H1 (cell line): ENCODE measurements at regions not wholly inside any gene's neighbourhood (a gene's known extent, or its start where the extent isn't known, plus 50 kb on each side); places are given as distances from the start of the nearest gene placed in this dataset.
"Not testable (repeated sequence)": the region's sequence is repeated elsewhere in the genome, so short reads cannot be mapped to it uniquely, and the experiment has no call there.

Experiments
- CTCF ChIA-PET: fragments of 300-600 bp; sonication (Branson Sonifier 250); formaldehyde crosslinking; loops from one replicate; lab custom pipeline; 2021; ENCODE audit not compliant: partially characterized antibody; lab: Charles Lee
- POLR2A ChIA-PET: fragments of 300-600 bp; sonication (Branson Sonifier 250); formaldehyde crosslinking; loops from one replicate; lab custom pipeline; 2021; ENCODE audit warnings: inconsistent platforms; ENCODE audit not compliant: partially characterized antibody; lab: Charles Lee
- DNase-seq, 2 experiments: peaks; one replicate each; pipeline versions ENCODE4 v3.0.0 to v3.0.0-alpha.2; 2010 to 2022; ENCODE audit warnings: low spot score in 2 of 2, low read depth in 1 of 2, mixed read lengths in 1 of 2
- FAIRE-seq: peaks from 2 replicates; lab custom pipeline; 2011; peaks lifted over from hg19 to GRCh38; lab: Jason Lieb, UNC
- H2AFZ ChIP-seq: 2 replicates; pipeline ENCODE4 v1.8.1; 2012; ENCODE audit warnings: low read length, inconsistent platforms
- H2AK5ac ChIP-seq: 2 replicates; pipeline ENCODE4 v1.6.1; 2013; ENCODE audit warnings: low read depth, low read length
- H2BK120ac ChIP-seq: replicated peaks from 2 replicates; pipeline ENCODE3; 2013; ENCODE audit warnings: low read depth, low read length, inconsistent platforms
- H2BK12ac ChIP-seq: 2 replicates; pipeline ENCODE4 v1.6.1; 2013; ENCODE audit warnings: low read depth, low read length
- H2BK15ac ChIP-seq: 2 replicates; pipeline ENCODE4 v1.6.1; 2013; ENCODE audit warnings: low read length
- H2BK20ac ChIP-seq: 2 replicates; pipeline ENCODE4 v1.6.1; 2013; ENCODE audit warnings: low read length
- H2BK5ac ChIP-seq: 2 replicates; pipeline ENCODE4 v1.6.1; 2013; ENCODE audit warnings: low read depth, low read length
- H3K14ac ChIP-seq: 2 replicates; pipeline ENCODE4 v1.6.1; 2013; ENCODE audit warnings: inconsistent platforms; ENCODE audit not compliant: insufficient read length
- H3K18ac ChIP-seq: 2 replicates; pipeline ENCODE4 v1.6.1; 2013; ENCODE audit warnings: low read length; ENCODE audit errors: extremely low read depth
- H3K23ac ChIP-seq: 2 replicates; pipeline ENCODE4 v1.6.1; 2013; ENCODE audit warnings: inconsistent platforms; ENCODE audit not compliant: insufficient read length
- H3K23me2 ChIP-seq: 2 replicates; pipeline ENCODE4 v1.6.1; 2013; ENCODE audit warnings: low read depth, low read length
- H3K27ac ChIP-seq: 2 replicates; pipeline ENCODE4 v1.6.1; 2011; ENCODE audit warnings: low read depth, low read length, inconsistent platforms
- H3K27me3 ChIP-seq, 4 experiments: replicated peaks in 1 of 4; 1 replicate in 1 of 4; 2 replicates in 3 of 4; pipeline versions ENCODE4 v1.6.1 to v1.8.1; 2011 to 2013; ENCODE audit warnings: low read length in 3 of 4, mild to moderate bottlenecking in 3 of 4, inconsistent platforms in 2 of 4, mixed read lengths in 2 of 4, moderate library complexity in 1 of 4; ENCODE audit not compliant: control insufficient read depth in 3 of 4, insufficient read depth in 3 of 4; ENCODE audit errors: extremely low read depth in 1 of 4
- H3K36me3 ChIP-seq, 4 experiments: 2 replicates each; pipeline versions ENCODE4 v1.6.1 to v1.8.1; 2011 to 2013; ENCODE audit warnings: mild to moderate bottlenecking in 4 of 4, low read length in 3 of 4, moderate library complexity in 2 of 4, control low read depth in 1 of 4, inconsistent platforms in 1 of 4; ENCODE audit not compliant: insufficient read depth in 4 of 4, control insufficient read depth in 2 of 4
- H3K4ac ChIP-seq: replicated peaks from 2 replicates; pipeline ENCODE3; 2013; ENCODE audit warnings: low read length, low read depth, mixed read lengths, inconsistent platforms; ENCODE audit not compliant: insufficient read length
- H3K4me1 ChIP-seq, 4 experiments: replicated peaks in 1 of 4; 1 replicate in 1 of 4; 2 replicates in 3 of 4; pipeline versions ENCODE4 v1.6.1 to v1.8.1; 2011 to 2013; ENCODE audit warnings: low read length in 3 of 4, inconsistent platforms in 2 of 4, mixed read lengths in 1 of 4; ENCODE audit not compliant: insufficient read depth in 4 of 4, control insufficient read depth in 3 of 4
- H3K4me2 ChIP-seq, 2 experiments: 2 replicates each; pipeline versions ENCODE4 v1.6.1 to v1.8.1; 2011 to 2013; ENCODE audit warnings: low read depth in 2 of 2, low read length in 2 of 2, control low read depth in 1 of 2, inconsistent platforms in 1 of 2, mild to moderate bottlenecking in 1 of 2; ENCODE audit not compliant: insufficient read depth in 1 of 2
- H3K4me3 ChIP-seq, 4 experiments: fragments of 200-600, 300-600 bp in 1 of 4; sonication (generic), shearing (Covaris generic), sonication (Bioruptor Twin) in 1 of 4; 2 replicates each; pipeline versions ENCODE4 v1.5.1 to v1.8.1; 2011 to 2016; ENCODE audit warnings: low read length in 4 of 4, low read depth in 3 of 4, control low read depth in 2 of 4, inconsistent platforms in 2 of 4, mild to moderate bottlenecking in 2 of 4, mixed read lengths in 1 of 4, moderate library complexity in 1 of 4; ENCODE audit not compliant: insufficient read depth in 2 of 4; ENCODE audit errors: extremely low read depth in 1 of 4
- H3K56ac ChIP-seq: replicated peaks from 2 replicates; pipeline ENCODE3; 2013; ENCODE audit warnings: low read depth, mild to moderate bottlenecking, mixed read lengths, low read length, inconsistent platforms; ENCODE audit not compliant: insufficient read length
- H3K79me1 ChIP-seq: 2 replicates; pipeline ENCODE4 v1.6.1; 2013; ENCODE audit warnings: low read depth, low read length, control low read depth
- H3K79me2 ChIP-seq, 2 experiments: 2 replicates each; pipeline versions ENCODE4 v1.6.1 to v1.8.1; 2012 to 2013; ENCODE audit warnings: low read length in 2 of 2, mild to moderate bottlenecking in 2 of 2, inconsistent platforms in 1 of 2; ENCODE audit not compliant: insufficient read depth in 2 of 2, control insufficient read depth in 1 of 2
- H3K9ac ChIP-seq, 4 experiments: replicated peaks in 1 of 4; 1 replicate in 1 of 4; 2 replicates in 3 of 4; pipeline versions ENCODE4 v1.6.1 to v1.8.1; 2011 to 2013; ENCODE audit warnings: low read depth in 3 of 4, low read length in 3 of 4, control low read depth in 2 of 4, mild to moderate bottlenecking in 2 of 4, moderate library complexity in 2 of 4, inconsistent platforms in 1 of 4; ENCODE audit errors: extremely low read depth in 1 of 4
- H3K9me3 ChIP-seq, 2 experiments: 2 replicates each; pipeline versions ENCODE4 v1.6.1 to v1.8.1; 2012 to 2013; ENCODE audit warnings: mild to moderate bottlenecking in 2 of 2, moderate library complexity in 2 of 2, control low read depth in 1 of 2, inconsistent platforms in 1 of 2, low read depth in 1 of 2, low read length in 1 of 2, mixed read lengths in 1 of 2; ENCODE audit not compliant: insufficient read depth in 2 of 2
- H4K20me1 ChIP-seq, 2 experiments: replicated peaks in 1 of 2; 2 replicates each; pipeline versions ENCODE3 to v1.8.1; 2011 to 2013; ENCODE audit warnings: inconsistent platforms in 2 of 2, low read length in 2 of 2, mild to moderate bottlenecking in 1 of 2; ENCODE audit not compliant: insufficient read depth in 2 of 2, control insufficient read depth in 1 of 2
- H4K5ac ChIP-seq: 2 replicates; pipeline ENCODE4 v1.6.1; 2013; ENCODE audit warnings: low read length, low read depth, mixed read lengths, inconsistent platforms; ENCODE audit not compliant: insufficient read length
- H4K8ac ChIP-seq: 2 replicates; pipeline ENCODE4 v1.8.0; 2013; ENCODE audit warnings: mild to moderate bottlenecking, moderate library complexity, low read length, inconsistent platforms; ENCODE audit not compliant: insufficient read depth; ENCODE audit errors: extremely low read depth
- H4K91ac ChIP-seq: replicated peaks from 2 replicates; pipeline ENCODE3; 2013; ENCODE audit warnings: low read length, mixed read lengths, inconsistent platforms; ENCODE audit not compliant: insufficient read length
- SAP30 ChIP-seq: fragments of 300-600 bp; sonication (generic); IDR thresholded peaks from 2 replicates; pipeline ENCODE4 v1.7.1; 2012; ENCODE audit warnings: low read length, moderate library complexity, mild to moderate bottlenecking, inconsistent platforms; ENCODE audit not compliant: insufficient read depth, insufficient replicate concordance
- WGBS, 2 experiments: shearing (Covaris generic) in 1 of 2; methylation state at CpG; one replicate each; pipeline versions ENCODE4 v1.1.6 to v1.1.7; 2013 to 2015; ENCODE audit warnings: low lambda C conversion rate in 2 of 2, mixed read lengths in 2 of 2, inconsistent platforms in 1 of 2, low coverage in 1 of 2, missing lambda C conversion rate in 1 of 2; ENCODE audit not compliant: insufficient replicate concordance in 2 of 2, insufficient coverage in 1 of 2, insufficient read length in 1 of 2; ENCODE audit errors: extremely low coverage in 1 of 2, missing lambda C conversion rate in 1 of 2; 5-methylcytosine and 5-hydroxymethylcytosine counted together

DNA sequence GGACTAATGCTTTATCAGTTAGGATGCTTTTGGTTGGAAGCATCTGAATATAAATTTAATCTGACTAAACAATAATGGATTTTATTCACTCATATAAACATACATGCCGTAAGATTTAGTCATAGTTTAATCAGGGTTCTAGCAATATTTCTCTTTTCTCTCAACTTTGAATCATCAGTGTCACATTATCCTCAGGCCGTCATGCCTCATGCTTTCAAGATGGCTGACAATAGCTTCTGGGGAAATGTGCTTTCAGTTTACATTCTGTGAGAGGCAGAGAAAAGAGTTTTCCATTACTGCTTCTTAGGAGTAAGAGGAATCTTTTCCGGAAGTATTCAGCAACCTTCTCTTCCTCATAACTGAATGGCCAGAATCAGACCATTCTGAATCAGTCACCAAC lies 162.2 kb downstream of the GJA1 start (continued):
- no peak for TF ChIP-seq SAP30
- TF ChIP-seq, all 59 proteins: peak for 0

DNA sequence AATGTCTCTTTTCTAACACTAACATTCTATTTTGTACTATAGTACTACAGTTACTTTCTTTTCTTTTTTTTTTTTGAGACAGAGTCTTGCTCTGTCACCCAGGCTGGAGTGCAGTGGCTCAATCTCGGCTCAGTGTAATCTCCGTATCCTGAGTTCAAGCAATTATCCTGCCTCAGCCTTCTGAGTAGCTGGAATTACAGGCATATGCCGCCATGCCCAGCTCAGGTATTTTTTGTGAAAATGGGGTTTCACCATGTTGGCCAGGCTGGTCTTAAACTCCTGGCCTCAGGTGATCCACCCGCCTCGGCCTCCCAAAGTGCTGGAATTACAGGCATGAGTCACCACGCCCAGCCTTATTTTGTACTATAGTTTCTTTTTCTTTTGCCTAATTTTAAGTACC lies 163.9 kb downstream of the GJA1 start:
- H3K27me3 ChIP-seq, DNase-seq, H4K20me1 ChIP-seq, FAIRE-seq, H2BK12ac ChIP-seq, H3K4me3 ChIP-seq, H3K4me1 ChIP-seq, H2BK120ac ChIP-seq, H3K23ac ChIP-seq, H3K4me2 ChIP-seq, H3K9me3 ChIP-seq, H3K56ac ChIP-seq, H3K36me3 ChIP-seq, H2BK20ac ChIP-seq, H3K79me2 ChIP-seq, H3K79me1 ChIP-seq, H3K18ac ChIP-seq, H4K8ac ChIP-seq, H3K27ac ChIP-seq, H2BK15ac ChIP-seq, H3K23me2 ChIP-seq, H2BK5ac ChIP-seq, H4K5ac ChIP-seq, H3K9ac ChIP-seq, H3K4ac ChIP-seq, H3K14ac ChIP-seq, H2AK5ac ChIP-seq, H4K91ac ChIP-seq, POLR2A ChIA-PET, H2AFZ ChIP-seq: not testable (repeated sequence)
- WGBS, 2 experiments: 86% methylated on average over 6 of the region's 6 CpGs; no CpG with 5 or more reads in 1 of the 2 experiments
- CTCF ChIA-PET: interaction anchor here (0.8 to 1.0 kb wide), 2 partner anchors 198 to 772 kb away, joined by 3 read pairs; no protein-coding TSS in a partner anchor
